ENCODE measurements at regions not wholly inside any gene's neighbourhood (a gene's known extent, or its start where the extent isn't known, plus 50 kb on each side); places are given as distances from the start of the nearest gene placed in this dataset.

- no peak overlapping the region for H3K4me3 Mint-ChIP-seq
These were observed 345.9 kb upstream of the MANEA start for GRCh38 chr6:95231416-95231815.

GRCh38 chr6:95232446-95232845 is 344.9 kb upstream of the MANEA start:
- no peaks in the 10 kb centered on the region for H3K9me3 Mint-ChIP-seq
- H3K27me3 ChIP-seq: peaks cover 20% of the 10 kb centered on the region
- no peak overlapping the region for H3K27ac Mint-ChIP-seq
- no peak overlapping the region for H3K4me2 ChIP-seq
- no peaks in the 10 kb centered on the region for H4K20me1 ChIP-seq (ENCODE audit: low read depth)
- H3K4me1 Mint-ChIP-seq: peaks cover 18% of the 10 kb centered on the region
- H2AFZ ChIP-seq (replicated peaks): no peak overlapping the region
- no peaks in the 10 kb centered on the region for H3K27me3 Mint-ChIP-seq (ENCODE audit: insufficient read depth, low read depth)
- no peaks in the 10 kb centered on the region for H3K9me3 ChIP-seq (ENCODE audit: low read depth)
- H3F3A ChIP-seq (ENCODE audit: low read depth): no peaks in the 10 kb centered on the region
- no peak overlapping the region for H3K9ac ChIP-seq
- TF ChIP-seq EZH2 (IDR thresholded peaks at IDR 0.05) (no peak), CTCF (IDR thresholded peaks at IDR 0.05) (no peak), EZH2phosphoT487 (IDR thresholded peaks at IDR 0.05) (no peak)
- DNase-seq (ENCODE audit: low spot score): no peak
- H3K79me2 ChIP-seq (ENCODE audit: low read depth): no peaks in the 10 kb centered on the region
- H3K36me3 Mint-ChIP-seq: no peaks in the 10 kb centered on the region
- H3K27ac ChIP-seq: no peak overlapping the region
- no peaks in the 10 kb centered on the region for H3K36me3 ChIP-seq
- peaks cover 11% of the 10 kb centered on the region for H3K4me1 ChIP-seq
- H3K4me3 ChIP-seq: no peak overlapping the region
- no peak overlapping the region for H3K4me3 Mint-ChIP-seq

More at GRCh38 chr6:95231416-95231815, 345.9 kb upstream of the MANEA start:
- Histone ChIP-seq H3K27ac (no peak overlapping the region), H3K9me3 (ENCODE audit: low read depth) (no peaks in the 10 kb centered on the region), H2AFZ (replicated peaks) (no peak overlapping the region), H3K4me1 (peaks cover 13% of the 10 kb centered on the region), H3K79me2 (ENCODE audit: low read depth) (no peaks in the 10 kb centered on the region), H3K9ac (no peak overlapping the region), H3F3A (ENCODE audit: low read depth) (no peaks in the 10 kb centered on the region), H3K27me3 (peaks cover 27% of the 10 kb centered on the region), H3K36me3 (no peaks in the 10 kb centered on the region), H3K4me3 (no peak overlapping the region), H3K4me2 (no peak overlapping the region), H4K20me1 (ENCODE audit: low read depth) (no peaks in the 10 kb centered on the region)
- Mint-ChIP-seq H3K4me1 (peaks cover 22% of the 10 kb centered on the region), H3K27me3 (ENCODE audit: insufficient read depth, low read depth) (no peaks in the 10 kb centered on the region), H3K27ac (no peak overlapping the region), H3K36me3 (no peaks in the 10 kb centered on the region), H3K9me3 (no peaks in the 10 kb centered on the region)
- no peak for DNase-seq (ENCODE audit: low spot score)
- no peak for TF ChIP-seq CTCF (IDR thresholded peaks at IDR 0.05)

GRCh38 chr6:95233879-95234278 is 343.5 kb upstream of the MANEA start:
- Mint-ChIP-seq H3K4me1 (peaks cover 12% of the 10 kb centered on the region), H3K27ac (no peak overlapping the region), H3K27me3 (ENCODE audit: insufficient read depth, low read depth) (no peaks in the 10 kb centered on the region), H3K4me3 (no peak overlapping the region), H3K36me3 (no peaks in the 10 kb centered on the region), H3K9me3 (no peaks in the 10 kb centered on the region)
- Histone ChIP-seq H2AFZ (replicated peaks) (peak overlapping the region; percentile 27), H3K9me3 (ENCODE audit: low read depth) (no peaks in the 10 kb centered on the region), H3K27me3 (peaks cover 14% of the 10 kb centered on the region), H3F3A (ENCODE audit: low read depth) (no peaks in the 10 kb centered on the region), H3K27ac (no peak overlapping the region), H3K4me2 (no peak overlapping the region), H3K79me2 (ENCODE audit: low read depth) (no peaks in the 10 kb centered on the region), H4K20me1 (ENCODE audit: low read depth) (no peaks in the 10 kb centered on the region), H3K9ac (no peak overlapping the region), H3K4me1 (peaks cover 2% of the 10 kb centered on the region), H3K4me3 (no peak overlapping the region), H3K36me3 (no peaks in the 10 kb centered on the region)
- no peak for TF ChIP-seq EZH2phosphoT487 (IDR thresholded peaks at IDR 0.05)
- TF ChIP-seq EZH2 (IDR thresholded peaks at IDR 0.05): no peak
- TF ChIP-seq CTCF (IDR thresholded peaks at IDR 0.05): no peak
- DNase-seq (ENCODE audit: low spot score): no peak

- Histone ChIP-seq H3K9me3 (ENCODE audit: low read depth) (no peaks in the 10 kb centered on the region), H3K27me3 (no peaks in the 10 kb centered on the region), H4K20me1 (ENCODE audit: low read depth) (no peaks in the 10 kb centered on the region), H3K27ac (no peak overlapping the region), H3K4me2 (no peak overlapping the region), H3K79me2 (ENCODE audit: low read depth) (no peaks in the 10 kb centered on the region), H3F3A (ENCODE audit: low read depth) (no peaks in the 10 kb centered on the region), H2AFZ (replicated peaks) (no peak overlapping the region), H3K36me3 (no peaks in the 10 kb centered on the region), H3K9ac (no peak overlapping the region), H3K4me1 (no peaks in the 10 kb centered on the region), H3K4me3 (no peak overlapping the region)
- Mint-ChIP-seq H3K27me3 (ENCODE audit: insufficient read depth, low read depth) (no peaks in the 10 kb centered on the region), H3K4me3 (no peak overlapping the region), H3K36me3 (no peaks in the 10 kb centered on the region), H3K27ac (no peak overlapping the region), H3K4me1 (no peaks in the 10 kb centered on the region), H3K9me3 (no peaks in the 10 kb centered on the region)
- TF ChIP-seq EZH2 (IDR thresholded peaks at IDR 0.05) (no peak), EZH2phosphoT487 (IDR thresholded peaks at IDR 0.05) (no peak), CTCF (IDR thresholded peaks at IDR 0.05) (no peak)
- no peak for DNase-seq (ENCODE audit: low spot score)
These were observed 336.8 kb upstream of the MANEA start for GRCh38 chr6:95240514-95240913.

Data from neural progenitor cell (in vitro differentiated cells).